Effector memory CD8-positive, alpha-beta T cell (primary cell): ENCODE measurements at regions not wholly inside any gene's neighbourhood (a gene's known extent, or its start where the extent isn't known, plus 50 kb on each side); places are given as distances from the start of the nearest gene placed in this dataset.

Experiments
- ATAC-seq: fragments of 150-1000 bp; cut with Tn5 transposase; replicated peaks from 2 replicates; pipeline ENCODE4 v1.10.0; 2021; ENCODE audit warnings: mild to moderate bottlenecking, moderate library complexity
- DNase-seq, 3 experiments: peaks; one replicate each; pipeline ENCODE4 v3.0.0; 2021
- H3K27ac Mint-ChIP-seq, 2 donors: one replicate each; pipeline ENCODE4 v1.8.0; 2022; ENCODE audit warnings: mild to moderate bottlenecking in 2 of 2, mixed read lengths in 2 of 2, moderate library complexity in 2 of 2
- H3K27me3 Mint-ChIP-seq, 2 donors: one replicate each; pipeline ENCODE4 v1.8.0; 2022; ENCODE audit warnings: mixed read lengths in 2 of 2
- H3K36me3 Mint-ChIP-seq: one replicate; pipeline ENCODE4 v1.8.0; 2022; ENCODE audit warnings: mild to moderate bottlenecking, moderate library complexity, mixed read lengths; ENCODE audit not compliant: insufficient read depth
- H3K4me1 Mint-ChIP-seq, 2 donors: one replicate each; pipeline ENCODE4 v1.8.0; 2022; ENCODE audit warnings: low read depth in 2 of 2, mixed read lengths in 2 of 2
- H3K4me3 Mint-ChIP-seq, 2 donors: one replicate each; pipeline ENCODE4 v1.8.0; 2022; ENCODE audit warnings: mild to moderate bottlenecking in 2 of 2, mixed read lengths in 2 of 2, moderate library complexity in 2 of 2
- H3K9me3 Mint-ChIP-seq, 2 donors: one replicate each; pipeline ENCODE4 v1.8.0; 2022; ENCODE audit warnings: mixed read lengths in 2 of 2

DNA sequence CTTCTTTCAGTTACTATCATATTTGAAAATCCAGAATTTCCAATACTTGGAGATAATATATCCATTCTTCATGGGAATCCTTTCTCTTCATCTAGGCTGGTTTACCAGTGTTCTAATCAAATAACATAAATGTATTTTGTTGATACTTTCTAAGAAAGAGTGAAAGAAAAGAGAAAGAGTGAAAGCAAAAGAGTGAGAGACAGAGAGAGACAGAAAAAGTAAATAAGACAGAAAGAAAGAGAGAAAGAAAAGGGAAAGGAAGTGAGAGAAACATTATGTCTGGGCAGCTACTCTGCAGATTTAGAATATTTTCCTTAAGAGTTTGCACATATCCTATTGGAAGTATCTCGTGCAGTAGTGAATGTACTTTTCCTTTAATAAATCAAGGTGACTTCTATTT lies 781.0 kb upstream of the GJE1 start:
- Mint-ChIP-seq H3K4me3 (no peak overlapping the region), H3K36me3 (no peaks in the 10 kb centered on the region), H3K27me3 (no peaks in the 10 kb centered on the region), H3K4me1 (no peaks in the 10 kb centered on the region), H3K9me3 (no peaks in the 10 kb centered on the region), H3K27ac (no peak overlapping the region)
- no peak for ATAC-seq
- DNase-seq = no peak

DNA sequence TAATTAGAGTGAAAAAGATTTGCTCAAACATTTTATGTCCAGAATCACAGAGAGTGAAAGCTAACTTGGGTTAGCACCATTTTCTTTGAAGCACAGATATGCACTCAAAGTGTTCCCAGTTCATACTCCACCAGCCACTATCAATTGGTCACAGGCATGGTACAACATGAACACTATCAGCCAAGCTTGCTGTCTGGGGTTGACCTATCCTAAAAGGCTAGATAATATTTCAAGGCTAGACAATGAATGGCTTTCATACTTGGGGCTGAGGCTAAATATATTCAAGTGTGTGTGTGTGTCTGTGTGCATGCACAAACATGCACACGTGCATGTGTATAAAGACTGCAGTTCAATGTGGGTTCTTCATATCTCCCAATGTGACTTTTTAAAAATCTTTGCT lies 783.0 kb upstream of the GJE1 start:
- H3K27ac Mint-ChIP-seq = no peak overlapping the region
- no peaks in the 10 kb centered on the region for H3K36me3 Mint-ChIP-seq
- H3K9me3 Mint-ChIP-seq = no peaks in the 10 kb centered on the region
- no peak overlapping the region for H3K4me3 Mint-ChIP-seq
- no peak for ATAC-seq
- H3K27me3 Mint-ChIP-seq = no peaks in the 10 kb centered on the region
- H3K4me1 Mint-ChIP-seq = no peaks in the 10 kb centered on the region
- DNase-seq = no peak

DNA sequence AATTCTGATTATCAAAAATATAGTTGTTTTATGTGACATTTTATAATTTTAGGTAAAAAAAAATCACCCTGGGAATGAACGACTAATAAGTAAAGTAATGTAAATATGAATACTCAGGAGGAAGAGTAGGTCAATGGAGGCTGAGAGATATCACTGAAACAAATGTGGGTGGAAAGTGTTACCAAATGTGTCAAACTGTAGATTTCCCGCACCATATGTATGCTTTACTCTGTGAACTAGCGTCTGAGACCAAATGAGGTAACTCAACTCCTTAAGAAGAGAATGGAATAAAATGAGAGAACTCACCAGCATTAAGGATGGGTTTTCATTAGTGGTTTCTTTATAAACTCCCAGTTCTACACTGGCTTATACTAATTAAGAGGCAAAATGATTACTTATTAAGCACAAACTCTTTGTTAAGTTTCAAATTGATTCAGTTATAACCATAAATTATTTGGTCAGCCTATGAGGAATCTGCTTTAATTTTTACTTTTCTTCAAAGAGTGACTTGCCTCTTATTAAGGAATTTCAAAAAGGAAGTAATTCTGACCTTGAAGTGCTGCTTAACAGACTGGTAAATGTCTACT lies 784.7 kb upstream of the GJE1 start:
- H3K9me3 Mint-ChIP-seq = no peaks in the 10 kb centered on the region

GRCh38 chr6:141347086-141347485 lies 785.6 kb upstream of the GJE1 start:
- ATAC-seq = no peak
- Mint-ChIP-seq H3K4me3 (no peak overlapping the region), H3K4me1 (no peaks in the 10 kb centered on the region), H3K27ac (no peak overlapping the region), H3K27me3 (no peaks in the 10 kb centered on the region), H3K9me3 (no peaks in the 10 kb centered on the region), H3K36me3 (no peaks in the 10 kb centered on the region)
- DNase-seq = no peak

More for the DNA sequence above, 784.7 kb upstream of the GJE1 start:
- H3K27me3 Mint-ChIP-seq = no peaks in the 10 kb centered on the region
- ATAC-seq = no peak
- H3K4me3 Mint-ChIP-seq = no peak overlapping the region
- no peak for DNase-seq
- no peaks in the 10 kb centered on the region for H3K36me3 Mint-ChIP-seq
- H3K4me1 Mint-ChIP-seq = no peaks in the 10 kb centered on the region
- H3K27ac Mint-ChIP-seq = no peak overlapping the region

DNA sequence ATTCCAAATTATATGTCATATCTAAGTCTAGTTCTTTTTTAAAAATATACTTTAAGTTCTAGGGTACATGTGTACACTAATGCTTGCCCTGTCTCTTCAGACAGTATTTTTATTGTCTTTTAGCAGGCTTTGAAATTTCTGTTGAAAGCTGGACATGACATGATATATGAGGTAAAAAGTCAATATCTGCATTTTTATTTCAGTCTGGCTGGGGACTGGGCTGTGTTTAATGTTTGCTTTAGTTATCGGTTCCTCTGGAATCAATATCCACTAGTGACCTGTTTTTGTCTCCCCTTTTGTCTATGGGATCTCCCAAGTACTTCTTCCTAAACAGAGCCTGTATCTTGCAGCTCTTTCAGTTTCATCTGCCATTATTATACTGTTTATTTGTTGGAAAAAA lies 786.2 kb upstream of the GJE1 start:
- H3K4me3 Mint-ChIP-seq = no peak overlapping the region
- no peaks in the 10 kb centered on the region for H3K9me3 Mint-ChIP-seq
- no peak for ATAC-seq
- no peaks in the 10 kb centered on the region for H3K27me3 Mint-ChIP-seq
- H3K36me3 Mint-ChIP-seq = no peaks in the 10 kb centered on the region
- H3K4me1 Mint-ChIP-seq = no peaks in the 10 kb centered on the region
- no peak overlapping the region for H3K27ac Mint-ChIP-seq
- DNase-seq = no peak

- H3K4me1 Mint-ChIP-seq = no peaks in the 10 kb centered on the region
- DNase-seq = no peak
- H3K36me3 Mint-ChIP-seq = no peaks in the 10 kb centered on the region
- H3K27me3 Mint-ChIP-seq = peaks cover 17 to 20% of the 10 kb centered on the region in 2 donors
- no peak overlapping the region for H3K27ac Mint-ChIP-seq
- no peaks in the 10 kb centered on the region for H3K9me3 Mint-ChIP-seq
- no peak overlapping the region for H3K4me3 Mint-ChIP-seq
- ATAC-seq = no peak
These were observed 795.5 kb upstream of the GJE1 start for GRCh38 chr6:141337191-141337590.

DNA sequence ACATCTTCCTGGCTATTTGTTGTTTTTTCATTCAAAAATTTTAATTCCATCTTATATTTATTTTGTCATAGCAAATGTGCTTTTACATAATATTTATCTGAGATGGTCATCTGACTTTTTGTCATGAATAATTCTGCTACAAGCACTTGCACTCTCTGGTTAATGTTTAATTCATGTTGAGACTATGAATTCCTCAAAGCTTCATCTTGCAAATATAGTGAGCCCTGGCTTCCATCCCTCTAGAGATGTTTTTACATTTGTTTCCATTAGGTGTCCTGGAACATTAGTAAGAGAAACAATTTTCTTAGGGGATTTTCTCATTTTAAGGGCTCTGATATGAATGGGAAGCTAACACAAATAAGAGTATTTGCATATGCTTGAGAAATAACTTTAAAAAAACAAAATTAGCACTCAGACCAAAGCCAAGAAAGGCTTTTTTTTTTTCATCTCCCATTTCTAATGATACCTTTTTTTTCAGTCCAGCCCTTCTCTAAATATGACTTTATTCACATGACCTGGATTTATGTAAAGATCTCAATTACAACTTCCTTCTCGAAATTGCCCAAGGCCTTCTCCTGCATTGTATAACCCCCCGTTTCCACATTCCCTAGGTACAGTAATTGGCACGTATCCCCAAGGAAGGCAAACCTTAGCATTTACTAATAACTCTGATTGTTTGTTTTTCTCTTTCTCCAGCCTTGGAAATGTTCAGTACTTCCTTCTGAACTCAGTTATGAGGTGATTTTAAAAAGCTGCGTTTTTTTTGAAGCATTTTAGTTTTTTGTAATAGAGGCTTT lies 797.0 kb upstream of the GJE1 start:
- Mint-ChIP-seq H3K36me3 (no peaks in the 10 kb centered on the region), H3K4me1 (no peaks in the 10 kb centered on the region), H3K9me3 (no peaks in the 10 kb centered on the region), H3K4me3 (no peak overlapping the region), H3K27ac (no peak overlapping the region), H3K27me3 (peaks cover 17 to 20% of the 10 kb centered on the region in 2 donors)
- DNase-seq = no peak
- no peak for ATAC-seq

DNA sequence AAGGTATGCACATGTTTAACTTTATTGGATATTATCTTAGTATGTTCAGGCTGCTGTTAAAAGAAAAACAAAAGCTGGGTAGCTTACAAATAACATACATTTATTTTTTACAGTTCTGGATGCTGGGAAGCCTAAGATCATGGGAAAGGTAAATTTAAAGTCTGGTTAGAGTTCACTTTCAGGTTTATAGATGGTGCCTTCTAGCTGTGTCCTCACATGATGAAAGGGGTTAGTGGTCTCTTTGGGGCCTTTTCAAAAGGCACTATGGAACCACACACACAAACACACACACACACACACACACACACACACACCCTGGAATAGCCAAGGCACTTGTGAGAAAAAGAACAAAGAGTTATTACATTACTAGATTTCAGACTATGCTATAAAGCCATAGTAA lies 805.8 kb upstream of the GJE1 start:
- H3K4me1 Mint-ChIP-seq = peaks cover 2 to 6% of the 10 kb centered on the region in 2 donors
- H3K36me3 Mint-ChIP-seq = no peaks in the 10 kb centered on the region
- DNase-seq (no peak), ATAC-seq (no peak)
- H3K27ac Mint-ChIP-seq = peak overlapping the region in 1 of 2 donors; percentile 75
- peak overlapping the region; percentile 4 to 25 for H3K4me3 Mint-ChIP-seq
- no peaks in the 10 kb centered on the region for H3K9me3 Mint-ChIP-seq
- H3K27me3 Mint-ChIP-seq = no peaks in the 10 kb centered on the region

GRCh38 chr6:141326426-141326825 lies 806.3 kb upstream of the GJE1 start:
- no peak overlapping the region for H3K27ac Mint-ChIP-seq
- ATAC-seq = peak; percentile 96
- H3K4me1 Mint-ChIP-seq = peaks cover 2 to 6% of the 10 kb centered on the region in 2 donors
- DNase-seq = peak; percentile 10 to 45 (median 10)
- no peaks in the 10 kb centered on the region for H3K36me3 Mint-ChIP-seq
- peak overlapping the region; percentile 4 to 25 for H3K4me3 Mint-ChIP-seq
- H3K27me3 Mint-ChIP-seq = no peaks in the 10 kb centered on the region
- no peaks in the 10 kb centered on the region for H3K9me3 Mint-ChIP-seq

GRCh38 chr6:141321493-141322347 lies 811.0 kb upstream of the GJE1 start:
- DNase-seq (no peak), ATAC-seq (no peak)
- Mint-ChIP-seq H3K36me3 (no peaks in the 10 kb centered on the region), H3K4me3 (no peak overlapping the region), H3K27ac (no peak overlapping the region), H3K27me3 (peaks cover 0 to 3% of the 10 kb centered on the region in 2 donors), H3K9me3 (no peaks in the 10 kb centered on the region), H3K4me1 (peaks cover 0 to 2% of the 10 kb centered on the region in 2 donors)

DNA sequence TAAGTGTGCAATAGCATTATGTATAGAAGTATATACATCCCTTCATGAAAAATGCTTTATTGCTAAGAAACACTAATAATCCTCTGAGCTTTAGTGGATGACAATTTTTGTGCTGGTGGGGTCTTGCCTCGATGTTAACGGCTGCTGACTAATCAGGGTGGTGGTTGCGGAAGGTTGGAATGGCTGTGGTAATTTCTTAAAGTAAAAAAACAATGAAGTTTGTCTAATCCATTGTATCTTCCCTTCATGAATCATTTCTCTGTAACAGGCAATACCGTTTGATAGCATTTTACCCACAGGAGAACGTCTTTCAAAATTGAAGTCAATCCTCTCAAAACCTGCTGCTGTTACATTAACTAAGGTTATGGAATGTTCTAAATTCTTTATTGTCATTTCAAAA lies 816.5 kb upstream of the GJE1 start:
- no peaks in the 10 kb centered on the region for H3K36me3 Mint-ChIP-seq
- no peak for DNase-seq
- no peak overlapping the region for H3K4me3 Mint-ChIP-seq
- H3K9me3 Mint-ChIP-seq = no peaks in the 10 kb centered on the region
- ATAC-seq = no peak
- H3K27me3 Mint-ChIP-seq = peaks cover 0 to 9% of the 10 kb centered on the region in 2 donors
- H3K4me1 Mint-ChIP-seq = no peaks in the 10 kb centered on the region
- no peak overlapping the region for H3K27ac Mint-ChIP-seq

- no peak for ATAC-seq
- no peaks in the 10 kb centered on the region for H3K36me3 Mint-ChIP-seq
These were observed 818.7 kb upstream of the GJE1 start for GRCh38 chr6:141313986-141314385.

GRCh38 chr6:141309295-141309694 lies 823.4 kb upstream of the GJE1 start:
- H3K27ac Mint-ChIP-seq = no peak overlapping the region
- no peaks in the 10 kb centered on the region for H3K9me3 Mint-ChIP-seq
- no peaks in the 10 kb centered on the region for H3K36me3 Mint-ChIP-seq
- peak; percentile 68 for ATAC-seq
- H3K4me3 Mint-ChIP-seq = no peak overlapping the region
- DNase-seq = no peak
- H3K27me3 Mint-ChIP-seq = no peaks in the 10 kb centered on the region
- no peaks in the 10 kb centered on the region for H3K4me1 Mint-ChIP-seq

More at GRCh38 chr6:141313986-141314385, 818.7 kb upstream of the GJE1 start:
- H3K9me3 Mint-ChIP-seq = no peaks in the 10 kb centered on the region
- H3K4me1 Mint-ChIP-seq = no peaks in the 10 kb centered on the region
- no peak overlapping the region for H3K4me3 Mint-ChIP-seq
- H3K27ac Mint-ChIP-seq = no peak overlapping the region
- no peak for DNase-seq
- H3K27me3 Mint-ChIP-seq = peaks cover 0 to 9% of the 10 kb centered on the region in 2 donors
